ENCODE measurements at regions not wholly inside any gene's neighbourhood (a gene's known extent, or its start where the extent isn't known, plus 50 kb on each side); places are given as distances from the start of the nearest gene placed in this dataset.

GRCh38 chr9:108234811-108235210, 621.0 kb downstream of the ACTL7B start:
- Histone ChIP-seq H4K20me1 (replicated peaks; ENCODE audit: insufficient read depth) (no peaks in the 10 kb centered on the region), H2AFZ (no peak overlapping the region), H3K36me3 (ENCODE audit: insufficient read depth) (no peaks in the 10 kb centered on the region), H3K27ac (ENCODE audit: low read depth) (no peak overlapping the region), H3K4me3 (no peak overlapping the region), H3F3A (replicated peaks; ENCODE audit: low read depth) (no peaks in the 10 kb centered on the region), H3K4me2 (no peak overlapping the region), H3K27me3 (ENCODE audit: insufficient read depth) (no peaks in the 10 kb centered on the region), H3K4me1 (ENCODE audit: insufficient read depth) (no peaks in the 10 kb centered on the region), H3K79me2 (replicated peaks; ENCODE audit: insufficient read depth) (no peaks in the 10 kb centered on the region), H3K9me2 (ENCODE audit: insufficient read depth) (no peaks in the 10 kb centered on the region; the same call in 1 of the 2 replicates)
- Mint-ChIP-seq H3K27ac (no peak overlapping the region), H3K36me3 (ENCODE audit: low read depth) (no peaks in the 10 kb centered on the region), H3K4me1 (no peaks in the 10 kb centered on the region), H3K9me3 (peaks cover 2% of the 10 kb centered on the region; the same call in 1 of the 3 replicates), H3K4me3 (no peak overlapping the region), H3K27me3 (ENCODE audit: insufficient read depth, low read depth, poor library complexity) (no peaks in the 10 kb centered on the region)
- ATAC-seq (no peak), DNase-seq (ENCODE audit: low spot score) (no peak)
- no peak for TF ChIP-seq NANOG (IDR thresholded peaks at IDR 0.05; ENCODE audit: borderline replicate concordance)
- no peak for TF ChIP-seq ZNF114 (CRISPR knock-in tag; IDR thresholded peaks at IDR 0.05)
- no peak for TF ChIP-seq STAT1 (IDR thresholded peaks at IDR 0.05; ENCODE audit: unreplicated experiment)
- TF ChIP-seq, protein P1, sequence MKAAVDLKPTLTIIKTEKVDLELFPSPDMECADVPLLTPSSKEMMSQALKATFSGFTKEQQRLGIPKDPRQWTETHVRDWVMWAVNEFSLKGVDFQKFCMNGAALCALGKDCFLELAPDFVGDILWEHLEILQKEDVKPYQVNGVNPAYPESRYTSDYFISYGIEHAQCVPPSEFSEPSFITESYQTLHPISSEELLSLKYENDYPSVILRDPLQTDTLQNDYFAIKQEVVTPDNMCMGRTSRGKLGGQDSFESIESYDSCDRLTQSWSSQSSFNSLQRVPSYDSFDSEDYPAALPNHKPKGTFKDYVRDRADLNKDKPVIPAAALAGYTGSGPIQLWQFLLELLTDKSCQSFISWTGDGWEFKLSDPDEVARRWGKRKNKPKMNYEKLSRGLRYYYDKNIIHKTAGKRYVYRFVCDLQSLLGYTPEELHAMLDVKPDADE (IDR thresholded peaks at IDR 0.05) = no peak
- TF ChIP-seq ZNF462 (CRISPR knock-in tag; IDR thresholded peaks at IDR 0.05) = no peak
- no peak for TF ChIP-seq JUNB (IDR thresholded peaks at IDR 0.05; ENCODE audit: unreplicated experiment)
- TF ChIP-seq, protein P2, sequence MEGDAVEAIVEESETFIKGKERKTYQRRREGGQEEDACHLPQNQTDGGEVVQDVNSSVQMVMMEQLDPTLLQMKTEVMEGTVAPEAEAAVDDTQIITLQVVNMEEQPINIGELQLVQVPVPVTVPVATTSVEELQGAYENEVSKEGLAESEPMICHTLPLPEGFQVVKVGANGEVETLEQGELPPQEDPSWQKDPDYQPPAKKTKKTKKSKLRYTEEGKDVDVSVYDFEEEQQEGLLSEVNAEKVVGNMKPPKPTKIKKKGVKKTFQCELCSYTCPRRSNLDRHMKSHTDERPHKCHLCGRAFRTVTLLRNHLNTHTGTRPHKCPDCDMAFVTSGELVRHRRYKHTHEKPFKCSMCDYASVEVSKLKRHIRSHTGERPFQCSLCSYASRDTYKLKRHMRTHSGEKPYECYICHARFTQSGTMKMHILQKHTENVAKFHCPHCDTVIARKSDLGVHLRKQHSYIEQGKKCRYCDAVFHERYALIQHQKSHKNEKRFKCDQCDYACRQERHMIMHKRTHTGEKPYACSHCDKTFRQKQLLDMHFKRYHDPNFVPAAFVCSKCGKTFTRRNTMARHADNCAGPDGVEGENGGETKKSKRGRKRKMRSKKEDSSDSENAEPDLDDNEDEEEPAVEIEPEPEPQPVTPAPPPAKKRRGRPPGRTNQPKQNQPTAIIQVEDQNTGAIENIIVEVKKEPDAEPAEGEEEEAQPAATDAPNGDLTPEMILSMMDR (conservative IDR thresholded peaks at IDR 0.05; ENCODE audit: low read depth in 2 of 2) = no peak
- no peak for TF ChIP-seq EZH2phosphoT487 (IDR thresholded peaks at IDR 0.05; ENCODE audit: unreplicated experiment)
- TF ChIP-seq EZH2 (IDR thresholded peaks at IDR 0.05; ENCODE audit: low read depth, unreplicated experiment) = no peak
- TF ChIP-seq, protein P3, sequence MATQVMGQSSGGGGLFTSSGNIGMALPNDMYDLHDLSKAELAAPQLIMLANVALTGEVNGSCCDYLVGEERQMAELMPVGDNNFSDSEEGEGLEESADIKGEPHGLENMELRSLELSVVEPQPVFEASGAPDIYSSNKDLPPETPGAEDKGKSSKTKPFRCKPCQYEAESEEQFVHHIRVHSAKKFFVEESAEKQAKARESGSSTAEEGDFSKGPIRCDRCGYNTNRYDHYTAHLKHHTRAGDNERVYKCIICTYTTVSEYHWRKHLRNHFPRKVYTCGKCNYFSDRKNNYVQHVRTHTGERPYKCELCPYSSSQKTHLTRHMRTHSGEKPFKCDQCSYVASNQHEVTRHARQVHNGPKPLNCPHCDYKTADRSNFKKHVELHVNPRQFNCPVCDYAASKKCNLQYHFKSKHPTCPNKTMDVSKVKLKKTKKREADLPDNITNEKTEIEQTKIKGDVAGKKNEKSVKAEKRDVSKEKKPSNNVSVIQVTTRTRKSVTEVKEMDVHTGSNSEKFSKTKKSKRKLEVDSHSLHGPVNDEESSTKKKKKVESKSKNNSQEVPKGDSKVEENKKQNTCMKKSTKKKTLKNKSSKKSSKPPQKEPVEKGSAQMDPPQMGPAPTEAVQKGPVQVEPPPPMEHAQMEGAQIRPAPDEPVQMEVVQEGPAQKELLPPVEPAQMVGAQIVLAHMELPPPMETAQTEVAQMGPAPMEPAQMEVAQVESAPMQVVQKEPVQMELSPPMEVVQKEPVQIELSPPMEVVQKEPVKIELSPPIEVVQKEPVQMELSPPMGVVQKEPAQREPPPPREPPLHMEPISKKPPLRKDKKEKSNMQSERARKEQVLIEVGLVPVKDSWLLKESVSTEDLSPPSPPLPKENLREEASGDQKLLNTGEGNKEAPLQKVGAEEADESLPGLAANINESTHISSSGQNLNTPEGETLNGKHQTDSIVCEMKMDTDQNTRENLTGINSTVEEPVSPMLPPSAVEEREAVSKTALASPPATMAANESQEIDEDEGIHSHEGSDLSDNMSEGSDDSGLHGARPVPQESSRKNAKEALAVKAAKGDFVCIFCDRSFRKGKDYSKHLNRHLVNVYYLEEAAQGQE (IDR thresholded peaks at IDR 0.05; ENCODE audit: unreplicated experiment) = no peak
- TF ChIP-seq POLR2AphosphoS5 (IDR thresholded peaks at IDR 0.05; ENCODE audit: low read depth) = no peak
- no peak for TF ChIP-seq CREB1 (CRISPR knock-in tag; IDR thresholded peaks at IDR 0.05; ENCODE audit: low read depth)
- TF ChIP-seq ZNF331 (CRISPR knock-in tag; IDR thresholded peaks at IDR 0.05; ENCODE audit: low read depth) = no peak

Data from GM23338 (cell line).